H9 (cell line): ENCODE measurements at regions not wholly inside any gene's neighbourhood (a gene's known extent, or its start where the extent isn't known, plus 50 kb on each side); places are given as distances from the start of the nearest gene placed in this dataset.

Source experiments
- DNase-seq: peaks from one replicate; pipeline ENCODE4 v3.0.0-alpha.2; 2017
- H2AFZ ChIP-seq: one replicate; pipeline ENCODE4 v1.6.1; 2013; ENCODE audit warnings: mild to moderate bottlenecking, low read length, control low read depth, moderate library complexity
- H2AK5ac ChIP-seq: 2 replicates; pipeline ENCODE4 v1.6.1; 2013; ENCODE audit warnings: low read length, control low read depth, mixed read lengths; ENCODE audit not compliant: insufficient read length
- H2BK120ac ChIP-seq: one replicate; pipeline ENCODE4 v1.6.1; 2013; ENCODE audit warnings: low read depth, mild to moderate bottlenecking, low read length, control low read depth, inconsistent platforms; ENCODE audit not compliant: poor library complexity, severe bottlenecking
- H2BK12ac ChIP-seq: 2 replicates; pipeline ENCODE4 v1.6.1; 2013; ENCODE audit warnings: low read length, control low read depth, mixed read lengths, low read depth; ENCODE audit not compliant: insufficient read length
- H2BK15ac ChIP-seq: 2 replicates; pipeline ENCODE4 v1.6.1; 2013; ENCODE audit warnings: low read depth, low read length, control low read depth
- H2BK20ac ChIP-seq: one replicate; pipeline ENCODE4 v1.6.1; 2013; ENCODE audit warnings: low read depth, mild to moderate bottlenecking, low read length, control low read depth, inconsistent platforms; ENCODE audit not compliant: poor library complexity, severe bottlenecking
- H2BK5ac ChIP-seq: 2 replicates; pipeline ENCODE4 v1.6.1; 2013; ENCODE audit warnings: low read length, control low read depth, mixed read lengths; ENCODE audit not compliant: insufficient read length
- H3K14ac ChIP-seq: 2 replicates; pipeline ENCODE4 v1.6.1; 2013; ENCODE audit warnings: low read length, control low read depth; ENCODE audit not compliant: insufficient read depth
- H3K18ac ChIP-seq: 2 replicates; pipeline ENCODE4 v1.6.1; 2013; ENCODE audit warnings: low read depth, mild to moderate bottlenecking, mixed read lengths, low read length, control low read depth; ENCODE audit not compliant: insufficient read length
- H3K23ac ChIP-seq: 2 replicates; pipeline ENCODE4 v1.6.1; 2013; ENCODE audit warnings: low read length, control low read depth, mixed read lengths, low read depth; ENCODE audit not compliant: insufficient read length
- H3K23me2 ChIP-seq: 2 replicates; pipeline ENCODE4 v1.6.1; 2013; ENCODE audit warnings: low read depth, mild to moderate bottlenecking, mixed read lengths, low read length, control low read depth; ENCODE audit not compliant: insufficient read length, poor library complexity, severe bottlenecking
- H3K27ac ChIP-seq: 2 replicates; pipeline ENCODE4 v1.5.1; 2013; ENCODE audit warnings: low read length, control low read depth, mixed read lengths, low read depth; ENCODE audit not compliant: insufficient read length
- H3K27me3 ChIP-seq: 2 replicates; pipeline ENCODE4 v1.6.1; 2013; ENCODE audit warnings: low read length, control low read depth, inconsistent platforms; ENCODE audit not compliant: insufficient read depth
- H3K4ac ChIP-seq: 2 replicates; pipeline ENCODE4 v1.6.1; 2013; ENCODE audit warnings: low read depth, mild to moderate bottlenecking, control low read depth, inconsistent platforms, low read length, moderate library complexity
- H3K4me1 ChIP-seq: 2 replicates; pipeline ENCODE4 v1.6.1; 2013; ENCODE audit warnings: low read length, control low read depth, inconsistent platforms; ENCODE audit not compliant: insufficient read depth
- H3K4me2 ChIP-seq: 2 replicates; pipeline ENCODE4 v1.6.1; 2013; ENCODE audit warnings: low read length, control low read depth, mixed read lengths; ENCODE audit not compliant: insufficient read length, insufficient read depth
- H3K56ac ChIP-seq: 2 replicates; pipeline ENCODE4 v1.6.1; 2013; ENCODE audit warnings: low read depth, mild to moderate bottlenecking, mixed read lengths, low read length, control low read depth; ENCODE audit not compliant: insufficient read length
- H3K79me1 ChIP-seq: 2 replicates; pipeline ENCODE4 v1.6.1; 2013; ENCODE audit warnings: low read depth, mild to moderate bottlenecking, moderate library complexity, low read length, control low read depth, inconsistent platforms; ENCODE audit not compliant: insufficient read depth, poor library complexity, severe bottlenecking
- H3K79me2 ChIP-seq: 2 replicates; pipeline ENCODE4 v1.6.1; 2013; ENCODE audit warnings: low read length, control low read depth, inconsistent platforms; ENCODE audit not compliant: insufficient read depth
- H3K9ac ChIP-seq: 2 replicates; pipeline ENCODE4 v1.6.1; 2013; ENCODE audit warnings: low read length, control low read depth, mixed read lengths; ENCODE audit not compliant: insufficient read length; ENCODE audit errors: extremely low read depth
- H3K9me3 ChIP-seq: one replicate; pipeline ENCODE4 v1.6.1; 2013; ENCODE audit warnings: low read depth, low read length, inconsistent platforms; ENCODE audit not compliant: control insufficient read depth
- H3T11ph ChIP-seq: one replicate; pipeline ENCODE4 v1.6.1; 2013; ENCODE audit warnings: mild to moderate bottlenecking, low read length, control low read depth, inconsistent platforms
- H4K20me1 ChIP-seq: one replicate; pipeline ENCODE4 v1.6.1; 2013; ENCODE audit not compliant: control insufficient read depth, insufficient read length, insufficient read depth
- H4K5ac ChIP-seq: 2 replicates; pipeline ENCODE4 v1.6.1; 2013; ENCODE audit warnings: low read depth, mild to moderate bottlenecking, mixed read lengths, low read length, control low read depth; ENCODE audit not compliant: insufficient read length
- H4K8ac ChIP-seq: replicated peaks from 2 replicates; pipeline ENCODE4 v1.6.1; 2013; ENCODE audit warnings: low read length, control low read depth, mixed read lengths, low read depth; ENCODE audit not compliant: insufficient read length
- H4K91ac ChIP-seq: 2 replicates; pipeline ENCODE4 v1.6.1; 2013; ENCODE audit warnings: low read depth, mild to moderate bottlenecking, moderate library complexity, mixed read lengths, low read length, control low read depth; ENCODE audit not compliant: insufficient read length
- H3K27ac Mint-ChIP-seq, 3 experiments: 2 replicates in 2 of 3; 3 replicates in 1 of 3; pipeline ENCODE4 v1.8.0; 2020 to 2021; ENCODE audit warnings: mixed read lengths in 3 of 3, mild to moderate bottlenecking in 1 of 3, moderate library complexity in 1 of 3
- H3K27me3 Mint-ChIP-seq: 2 replicates; pipeline ENCODE4 v1.8.0; 2021; ENCODE audit warnings: low read depth, mild to moderate bottlenecking, moderate library complexity, mixed read lengths
- H3K36me3 Mint-ChIP-seq, 3 experiments: 2 replicates in 2 of 3; 3 replicates in 1 of 3; pipeline ENCODE4 v1.8.0; 2020 to 2021; ENCODE audit warnings: low read depth in 3 of 3, mixed read lengths in 3 of 3; ENCODE audit not compliant: insufficient read depth in 1 of 3
- H3K4me1 Mint-ChIP-seq, 2 experiments: 2 replicates each; pipeline ENCODE4 v1.8.0; 2020; ENCODE audit warnings: mixed read lengths in 2 of 2
- H3K4me3 Mint-ChIP-seq, 2 experiments: 2 replicates in 1 of 2; 3 replicates in 1 of 2; pipeline ENCODE4 v1.8.0; 2020 to 2021; ENCODE audit warnings: mild to moderate bottlenecking in 2 of 2, mixed read lengths in 2 of 2, moderate library complexity in 1 of 2
- H3K9me3 Mint-ChIP-seq, 2 experiments: 2 replicates in 1 of 2; 3 replicates in 1 of 2; pipeline ENCODE4 v1.8.0; 2020; ENCODE audit warnings: mild to moderate bottlenecking in 2 of 2, mixed read lengths in 2 of 2, moderate library complexity in 1 of 2
- CTCF ChIP-seq: fragments of 200-600 bp; sonication (generic); conservative IDR thresholded peaks from 3 replicates; pipeline ENCODE4 v1.8.0; 2021; ENCODE audit warnings: antibody characterized with exemption, mild to moderate bottlenecking
- WGBS: extraction: QIAGEN DNeasy Blood & Tissue Kit; methylation state at CpG from one replicate; pipeline ENCODE4 v1.1.7; 2013; ENCODE audit warnings: missing lambda C conversion rate, low lambda C conversion rate, mixed read lengths; ENCODE audit not compliant: insufficient read length; ENCODE audit errors: extremely low coverage; 5-methylcytosine and 5-hydroxymethylcytosine counted together

- Mint-ChIP-seq H3K9me3 (no peaks in the 10 kb centered on the region), H3K27ac (no peak overlapping the region; a peak in 1 of 7 replicates), H3K4me3 (no peak overlapping the region), H3K27me3 (no peaks in the 10 kb centered on the region; the same call in 1 of the 2 replicates), H3K36me3 (no peaks in the 10 kb centered on the region), H3K4me1 (no peaks in the 10 kb centered on the region)
- Histone ChIP-seq H3K79me1 (no peaks in the 10 kb centered on the region), H3K9ac (no peak overlapping the region), H4K8ac (no peak overlapping the region), H2AK5ac (no peak overlapping the region), H3K23me2 (no peaks in the 10 kb centered on the region), H3K4me2 (no peak overlapping the region), H3K27me3 (no peaks in the 10 kb centered on the region), H4K20me1 (no peaks in the 10 kb centered on the region), H3T11ph (no peak overlapping the region), H3K56ac (no peak overlapping the region), H2BK20ac (no peak overlapping the region), H3K23ac (no peak overlapping the region), H2BK15ac (no peak overlapping the region), H3K79me2 (no peaks in the 10 kb centered on the region), H3K4me1 (no peaks in the 10 kb centered on the region), H2BK12ac (no peak overlapping the region), H3K14ac (no peak overlapping the region), H2BK5ac (no peak overlapping the region), H4K5ac (no peak overlapping the region), H2BK120ac (no peak overlapping the region), H2AFZ (no peak overlapping the region), H3K9me3 (no peaks in the 10 kb centered on the region), H3K18ac (no peak overlapping the region), H4K91ac (no peak overlapping the region), H3K27ac (no peak overlapping the region), H3K4ac (no peak overlapping the region)
- DNase-seq: no peak
- WGBS: no CpG with 5 or more reads among the region's 3 CpGs
- no peak for TF ChIP-seq CTCF
Observed at GRCh38 chr1:101108111-101108500, 82.5 kb upstream of the DPH5 start.
